Ovary (tissue), 7 donors: ENCODE measurements at regions not wholly inside any gene's neighbourhood (a gene's known extent, or its start where the extent isn't known, plus 50 kb on each side); places are given as distances from the start of the nearest gene placed in this dataset.

ENCODE experiments used
- DNase-seq, 5 donors: peaks; one replicate each; pipeline ENCODE4 v3.0.0-alpha.2; 2019 to 2020
- H3K27ac ChIP-seq, 2 donors: fragments of 200-600 bp; one replicate each; pipeline versions ENCODE4 v1.5.1 to v1.8.0; 2019 to 2022
- H3K27me3 ChIP-seq: fragments of 200-600 bp; one replicate; pipeline ENCODE4 v1.8.0; 2022
- H3K36me3 ChIP-seq: fragments of 200-600 bp; sonication (generic); one replicate; pipeline ENCODE4 v1.5.1; 2019
- H3K4me1 ChIP-seq: one replicate; pipeline ENCODE4 v1.8.1; 2013; ENCODE audit warnings: mild to moderate bottlenecking, moderate library complexity; ENCODE audit not compliant: insufficient read depth
- H3K4me3 ChIP-seq: fragments of 200-600 bp; sonication (generic); one replicate; pipeline ENCODE4 v1.5.1; 2017
- H3K9me3 ChIP-seq, 2 donors: fragments of 200-600 bp in 1 of 2; sonication (generic) in 1 of 2; one replicate each; pipeline versions ENCODE4 v1.5.1 to v1.8.1; 2013 to 2019; ENCODE audit warnings: mild to moderate bottlenecking in 1 of 2, moderate library complexity in 1 of 2
- EP300 ChIP-seq: sonication (generic); formaldehyde crosslinking; IDR thresholded peaks from one replicate; pipeline ENCODE4 v1.6.1; 2017; ENCODE audit warnings: antibody characterized with exemption
- POLR2A ChIP-seq: fragments of 450-650 bp; IDR thresholded peaks from one replicate; pipeline ENCODE4 v1.6.1; 2017; ENCODE audit warnings: antibody characterized with exemption, mild to moderate bottlenecking, moderate library complexity
- WGBS, 3 donors: extraction: QIAGEN DNeasy Blood & Tissue Kit in 1 of 3; methylation state at CpG; one replicate each; pipeline versions ENCODE4 v1.1.5 to v1.1.7; 2013 to 2017; 5-methylcytosine and 5-hydroxymethylcytosine counted together
- intact Hi-C, 4 donors: fragments of 100-400 bp; cut with DNase I; formaldehyde crosslinking; loops; one replicate each; pipeline versions ENCODE4 v1.11.0 to v1.15.1; 2022 to 2023
- TF ChIP-seq, protein P1 (sequence below), 3 donors: fragments of 450-650 bp in 2 of 3; fragments of 200-600 bp in 1 of 3; IDR thresholded peaks; one replicate each; pipeline versions ENCODE4 v1.5.1 to v1.8.0; 2016 to 2022; ENCODE audit warnings: antibody characterized with exemption in 3 of 3, mild to moderate bottlenecking in 1 of 3
- donor health status: DM: no; HTN: no; CAD: no; lungs with moderate emphysema.
- donor health status: DM: no; HTN: no; CAD: no.
- donor health status: Bipolar disorder and iron deficiency.
- donor health status: DM: no; HTN: no; CAD: no.
- donor health status: DM: yes; HTN: yes; CAD: no.

DNA sequence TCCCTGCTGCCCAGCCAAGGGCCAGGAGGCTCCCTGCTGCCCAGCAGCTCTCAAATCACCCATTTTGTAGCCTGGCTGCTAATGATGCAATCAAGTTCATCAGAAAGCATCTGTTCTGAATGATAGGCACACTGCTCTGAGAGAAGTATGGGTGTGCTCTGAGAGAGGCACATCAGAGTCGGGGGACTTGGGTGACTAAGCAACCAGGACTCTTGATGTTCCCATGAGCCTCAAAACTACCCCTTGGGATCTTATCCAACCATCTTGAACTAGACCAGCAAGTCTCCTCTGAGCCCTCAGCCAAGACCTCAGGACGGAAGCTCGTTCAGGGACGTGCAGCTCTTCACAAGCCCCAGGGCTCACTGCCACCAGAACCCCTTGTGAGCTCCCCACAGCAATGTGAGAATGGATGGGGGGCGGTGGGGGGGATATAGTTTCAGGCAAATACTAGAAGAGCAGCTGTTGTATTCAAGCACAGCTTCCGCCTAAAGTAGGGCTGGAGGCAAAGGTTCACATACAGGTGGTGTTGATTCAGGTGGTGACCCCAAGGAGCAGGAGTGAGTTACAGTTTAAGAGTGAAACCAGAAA lies 52.2 kb upstream of the HES1 start:
- WGBS, 3 donors = 87 to 97% (median 96%) methylated on average over 6 of the region's 6 CpGs
- no peak for DNase-seq
- no peaks in the 10 kb centered on the region for H3K27me3 ChIP-seq
- no peak overlapping the region for H3K27ac ChIP-seq
- intact Hi-C loops = no loop called here
- no peaks in the 10 kb centered on the region for H3K36me3 ChIP-seq
- TF ChIP-seq EP300 (no peak), POLR2A (no peak)
- TF ChIP-seq, protein P1, sequence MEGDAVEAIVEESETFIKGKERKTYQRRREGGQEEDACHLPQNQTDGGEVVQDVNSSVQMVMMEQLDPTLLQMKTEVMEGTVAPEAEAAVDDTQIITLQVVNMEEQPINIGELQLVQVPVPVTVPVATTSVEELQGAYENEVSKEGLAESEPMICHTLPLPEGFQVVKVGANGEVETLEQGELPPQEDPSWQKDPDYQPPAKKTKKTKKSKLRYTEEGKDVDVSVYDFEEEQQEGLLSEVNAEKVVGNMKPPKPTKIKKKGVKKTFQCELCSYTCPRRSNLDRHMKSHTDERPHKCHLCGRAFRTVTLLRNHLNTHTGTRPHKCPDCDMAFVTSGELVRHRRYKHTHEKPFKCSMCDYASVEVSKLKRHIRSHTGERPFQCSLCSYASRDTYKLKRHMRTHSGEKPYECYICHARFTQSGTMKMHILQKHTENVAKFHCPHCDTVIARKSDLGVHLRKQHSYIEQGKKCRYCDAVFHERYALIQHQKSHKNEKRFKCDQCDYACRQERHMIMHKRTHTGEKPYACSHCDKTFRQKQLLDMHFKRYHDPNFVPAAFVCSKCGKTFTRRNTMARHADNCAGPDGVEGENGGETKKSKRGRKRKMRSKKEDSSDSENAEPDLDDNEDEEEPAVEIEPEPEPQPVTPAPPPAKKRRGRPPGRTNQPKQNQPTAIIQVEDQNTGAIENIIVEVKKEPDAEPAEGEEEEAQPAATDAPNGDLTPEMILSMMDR (IDR thresholded peaks at IDR 0.05) = no peak
- peaks cover 3% of the 10 kb centered on the region for H3K4me1 ChIP-seq
- H3K9me3 ChIP-seq = no peaks in the 10 kb centered on the region
- no peak overlapping the region for H3K4me3 ChIP-seq

DNA sequence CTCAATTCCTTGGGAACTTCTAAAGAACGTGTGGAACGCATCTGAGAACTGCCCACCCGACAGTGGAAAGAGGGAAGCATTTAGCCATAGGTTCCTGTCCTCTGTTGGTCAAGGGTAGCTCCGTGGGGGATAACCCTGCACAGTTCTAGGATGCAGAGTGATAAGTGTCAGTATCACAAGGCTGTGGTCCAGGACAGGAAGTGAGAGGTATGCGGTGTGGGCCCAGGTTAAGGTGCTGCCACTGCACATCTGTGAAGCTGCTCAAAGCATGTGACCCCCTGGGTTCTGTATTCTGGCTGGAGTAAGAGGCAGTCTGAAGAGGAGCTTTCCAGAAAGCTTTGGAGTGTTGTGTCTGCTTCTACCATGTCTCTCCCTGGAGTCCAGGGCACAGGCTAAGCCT lies 51.7 kb upstream of the HES1 start:
- H3K27me3 ChIP-seq = no peaks in the 10 kb centered on the region
- H3K4me3 ChIP-seq = no peak overlapping the region
- WGBS, 3 donors = 85 to 94% (median 90%) methylated on average over 5 of the region's 5 CpGs
- TF ChIP-seq POLR2A (no peak), EP300 (no peak)
- TF ChIP-seq, protein P1 (IDR thresholded peaks at IDR 0.05) = no peak
- no peaks in the 10 kb centered on the region for H3K9me3 ChIP-seq
- no peak overlapping the region for H3K27ac ChIP-seq
- H3K36me3 ChIP-seq = no peaks in the 10 kb centered on the region
- peaks cover 3% of the 10 kb centered on the region for H3K4me1 ChIP-seq
- no peak for DNase-seq
- intact Hi-C loops = no loop called here
